LNCAP (cell line): ENCODE measurements at regions not wholly inside any gene's neighbourhood (a gene's known extent, or its start where the extent isn't known, plus 50 kb on each side); places are given as distances from the start of the nearest gene placed in this dataset.

Experiments used
- CTCF ChIP-seq: fragments of 450-650 bp; IDR thresholded peaks from 2 replicates; pipeline ENCODE4 v1.5.1; 2017; ENCODE audit warnings: mild to moderate bottlenecking

- no peak for TF ChIP-seq CTCF
Measured at GRCh38 chr10:94088926-94089381, 95.2 kb downstream of the PLCE1 start.

- TF ChIP-seq CTCF, result no peak
Measured at GRCh38 chr10:94091649-94092048, 97.9 kb downstream of the PLCE1 start.

GRCh38 chr10:94092848-94093247 lies 99.1 kb downstream of the PLCE1 start:
- no peak for TF ChIP-seq CTCF

GRCh38 chr10:94093286-94093905 lies 99.7 kb downstream of the PLCE1 start:
- TF ChIP-seq CTCF, result no peak

- TF ChIP-seq CTCF, result no peak
Measured at GRCh38 chr10:94094540-94094939, 100.8 kb downstream of the PLCE1 start.

GRCh38 chr10:94097656-94098055 lies 103.9 kb downstream of the PLCE1 start:
- no peak for TF ChIP-seq CTCF

- TF ChIP-seq CTCF, result no peak
Measured at GRCh38 chr10:94098896-94099295, 105.2 kb downstream of the PLCE1 start.

GRCh38 chr10:94101894-94102293 lies 108.2 kb downstream of the PLCE1 start:
- TF ChIP-seq CTCF, result no peak
